Ectodermal cell (in vitro differentiated cells): ENCODE measurements at regions not wholly inside any gene's neighbourhood (a gene's known extent, or its start where the extent isn't known, plus 50 kb on each side); places are given as distances from the start of the nearest gene placed in this dataset.

Experiments
- H3K27ac ChIP-seq: 2 replicates; pipeline ENCODE4 v1.7.0; 2013; ENCODE audit warnings: mild to moderate bottlenecking, low read depth, low read length; ENCODE audit not compliant: insufficient read depth, poor library complexity, severe bottlenecking
- H3K27me3 ChIP-seq: 2 replicates; pipeline ENCODE4 v1.7.0; 2013; ENCODE audit warnings: mild to moderate bottlenecking, low read length; ENCODE audit not compliant: insufficient read depth, control insufficient read depth, poor library complexity, severe bottlenecking
- H3K36me3 ChIP-seq: one replicate; pipeline ENCODE4 v1.7.0; 2013; ENCODE audit warnings: low read length; ENCODE audit not compliant: control insufficient read depth, insufficient read depth
- H3K4me1 ChIP-seq: one replicate; pipeline ENCODE4 v1.7.0; 2013; ENCODE audit warnings: low read length; ENCODE audit not compliant: control insufficient read depth, insufficient read depth
- H3K4me3 ChIP-seq: 2 replicates; pipeline ENCODE4 v1.7.0; 2013; ENCODE audit warnings: low read depth, low read length, control low read depth; ENCODE audit not compliant: insufficient read depth
- H3K9me3 ChIP-seq: 2 replicates; pipeline ENCODE4 v1.7.0; 2013; ENCODE audit warnings: mild to moderate bottlenecking, low read length, moderate library complexity; ENCODE audit not compliant: control insufficient read depth
- WGBS, 2 experiments: methylation state at CpG; one replicate each; pipeline ENCODE4 v1.1.7; 2013; ENCODE audit warnings: missing lambda C conversion rate in 2 of 2; 5-methylcytosine and 5-hydroxymethylcytosine counted together

- Histone ChIP-seq H3K36me3 (no peaks in the 10 kb centered on the region), H3K27ac (peak overlapping the region; percentile 8), H3K27me3 (no peaks in the 10 kb centered on the region), H3K4me1 (peaks cover 7% of the 10 kb centered on the region), H3K9me3 (no peaks in the 10 kb centered on the region), H3K4me3 (no peak overlapping the region)
- 81 to 85% methylated on average over 13 of the region's 13 CpGs for WGBS, 2 experiments
These were observed 1306.6 kb downstream of the BRD1 start for GRCh38 chr22:48520884-48521588.

GRCh38 chr22:48520207-48520606 is 1307.5 kb downstream of the BRD1 start:
- peaks cover 7% of the 10 kb centered on the region for H3K4me1 ChIP-seq
- H3K27me3 ChIP-seq: no peaks in the 10 kb centered on the region
- H3K27ac ChIP-seq: no peak overlapping the region
- 90 to 95% methylated on average over 10 of the region's 10 CpGs for WGBS, 2 experiments
- H3K36me3 ChIP-seq: no peaks in the 10 kb centered on the region
- H3K4me3 ChIP-seq: no peak overlapping the region
- no peaks in the 10 kb centered on the region for H3K9me3 ChIP-seq

- no peaks in the 10 kb centered on the region for H3K27me3 ChIP-seq
- no peak overlapping the region for H3K4me3 ChIP-seq
- H3K27ac ChIP-seq: no peak overlapping the region
- 84 to 88% methylated on average over 35 of the region's 35 CpGs for WGBS, 2 experiments
- peaks cover 7% of the 10 kb centered on the region for H3K4me1 ChIP-seq
- H3K36me3 ChIP-seq: no peaks in the 10 kb centered on the region
- H3K9me3 ChIP-seq: no peaks in the 10 kb centered on the region
These were observed 1310.3 kb downstream of the BRD1 start for GRCh38 chr22:48517039-48518030.

GRCh38 chr22:48516571-48516970 is 1311.1 kb downstream of the BRD1 start:
- no peak overlapping the region for H3K4me3 ChIP-seq
- H3K27ac ChIP-seq: no peak overlapping the region
- peaks cover 7% of the 10 kb centered on the region for H3K4me1 ChIP-seq
- 92 to 93% methylated on average over 9 of the region's 9 CpGs for WGBS, 2 experiments
- H3K9me3 ChIP-seq: no peaks in the 10 kb centered on the region
- H3K36me3 ChIP-seq: no peaks in the 10 kb centered on the region
- H3K27me3 ChIP-seq: no peaks in the 10 kb centered on the region

- no peak overlapping the region for H3K4me3 ChIP-seq
- H3K4me1 ChIP-seq: peaks cover 7% of the 10 kb centered on the region
- no peaks in the 10 kb centered on the region for H3K36me3 ChIP-seq
- no peaks in the 10 kb centered on the region for H3K27me3 ChIP-seq
- no peaks in the 10 kb centered on the region for H3K9me3 ChIP-seq
- 83 to 84% methylated on average over 24 of the region's 24 CpGs for WGBS, 2 experiments
- H3K27ac ChIP-seq: no peak overlapping the region
These were observed 1312.0 kb downstream of the BRD1 start for GRCh38 chr22:48515571-48516200.

GRCh38 chr22:48513929-48514328 is 1313.7 kb downstream of the BRD1 start:
- Histone ChIP-seq H3K27me3 (no peaks in the 10 kb centered on the region), H3K27ac (no peak overlapping the region), H3K4me3 (no peak overlapping the region), H3K4me1 (peaks cover 7% of the 10 kb centered on the region), H3K9me3 (no peaks in the 10 kb centered on the region), H3K36me3 (no peaks in the 10 kb centered on the region)
- WGBS, 2 experiments: 94 to 95% methylated on average over 10 of the region's 10 CpGs

GRCh38 chr22:48513446-48513845 is 1314.2 kb downstream of the BRD1 start:
- Histone ChIP-seq H3K4me3 (no peak overlapping the region), H3K27ac (no peak overlapping the region), H3K36me3 (no peaks in the 10 kb centered on the region), H3K9me3 (no peaks in the 10 kb centered on the region), H3K27me3 (no peaks in the 10 kb centered on the region), H3K4me1 (peaks cover 7% of the 10 kb centered on the region)
- 94 to 95% methylated on average over 10 of the region's 10 CpGs for WGBS, 2 experiments

- H3K4me3 ChIP-seq: no peak overlapping the region
- H3K27me3 ChIP-seq: no peaks in the 10 kb centered on the region
- no peak overlapping the region for H3K27ac ChIP-seq
- WGBS, 2 experiments: 93 to 95% methylated on average over 23 of the region's 23 CpGs
- H3K36me3 ChIP-seq: no peaks in the 10 kb centered on the region
- no peaks in the 10 kb centered on the region for H3K9me3 ChIP-seq
- peaks cover 1% of the 10 kb centered on the region for H3K4me1 ChIP-seq
These were observed 1315.8 kb downstream of the BRD1 start for GRCh38 chr22:48511781-48512327.

GRCh38 chr22:48511211-48511610 is 1316.5 kb downstream of the BRD1 start:
- Histone ChIP-seq H3K4me1 (no peaks in the 10 kb centered on the region), H3K9me3 (no peaks in the 10 kb centered on the region), H3K27me3 (no peaks in the 10 kb centered on the region), H3K27ac (no peak overlapping the region), H3K36me3 (no peaks in the 10 kb centered on the region), H3K4me3 (no peak overlapping the region)
- WGBS, 2 experiments: 80 to 83% methylated on average over 7 of the region's 7 CpGs

- no peak overlapping the region for H3K27ac ChIP-seq
- WGBS, 2 experiments: 89 to 100% methylated on average over 2 of the region's 2 CpGs
- H3K9me3 ChIP-seq: no peaks in the 10 kb centered on the region
- no peaks in the 10 kb centered on the region for H3K36me3 ChIP-seq
- H3K4me3 ChIP-seq: no peak overlapping the region
- H3K4me1 ChIP-seq: no peaks in the 10 kb centered on the region
- no peaks in the 10 kb centered on the region for H3K27me3 ChIP-seq
These were observed 1317.1 kb downstream of the BRD1 start for GRCh38 chr22:48510599-48510998.
